AG04450 (cell line): ENCODE measurements at regions not wholly inside any gene's neighbourhood (a gene's known extent, or its start where the extent isn't known, plus 50 kb on each side); places are given as distances from the start of the nearest gene placed in this dataset.

Experiments used
- CTCF ChIA-PET: fragments of 300-600, 350-600 bp; formaldehyde crosslinking; extraction: SDS; loops from one replicate; lab custom pipeline; 2022; ENCODE audit warnings: antibody characterized with exemption, inconsistent platforms; lab: Charles Lee
- POLR2A ChIA-PET: fragments of 350-600 bp; formaldehyde crosslinking; extraction: SDS; loops from one replicate; lab custom pipeline; 2021; ENCODE audit warnings: antibody characterized with exemption, inconsistent platforms; lab: Yijun Ruan, JAX
- DNase-seq: peaks from one replicate; pipeline ENCODE4 v3.0.0-alpha.2; 2011; ENCODE audit warnings: low read depth, low spot score
- H3K27ac ChIP-seq: one replicate; pipeline ENCODE4 v1.5.1; 2012; ENCODE audit warnings: low read depth, low read length, control low read depth
- H3K27me3 ChIP-seq: one replicate; pipeline ENCODE4 v1.6.0; 2012; ENCODE audit warnings: low read length; ENCODE audit not compliant: control insufficient read depth, insufficient read depth
- H3K4me3 ChIP-seq: 2 replicates; pipeline ENCODE4 v1.5.1; 2011; ENCODE audit warnings: mild to moderate bottlenecking, low read depth, low read length, control low read depth
- H3K9me3 ChIP-seq: 2 replicates; pipeline ENCODE4 v1.5.1; 2012; ENCODE audit warnings: low read length; ENCODE audit not compliant: control insufficient read depth, insufficient read depth
- TF ChIP-seq, protein P1 (sequence below): IDR thresholded peaks from 2 replicates; pipeline ENCODE4 v1.5.1; 2011; ENCODE audit warnings: low read depth, low read length, control low read depth, inconsistent platforms

DNA sequence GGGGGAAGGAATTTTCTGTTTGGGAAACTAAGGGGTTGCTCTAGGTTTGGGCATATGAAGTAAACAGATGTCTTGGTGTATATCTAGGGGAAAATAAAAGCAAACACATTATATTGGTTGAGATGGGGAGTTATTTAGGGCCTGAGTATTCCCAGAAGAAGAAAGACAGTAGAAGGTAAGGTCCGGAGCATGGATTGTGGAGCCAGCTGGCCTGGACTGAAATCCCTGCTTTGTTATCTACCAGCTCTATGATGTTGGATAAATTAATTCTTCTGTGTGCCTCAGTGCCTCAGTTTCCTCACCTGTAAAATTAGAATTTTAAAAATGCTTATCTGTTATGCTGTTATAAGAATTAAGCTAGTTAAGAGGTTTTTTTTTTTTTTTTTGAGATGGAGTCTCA, 272.3 kb upstream of the RPS6KA3 start:
- TF ChIP-seq, protein P1, sequence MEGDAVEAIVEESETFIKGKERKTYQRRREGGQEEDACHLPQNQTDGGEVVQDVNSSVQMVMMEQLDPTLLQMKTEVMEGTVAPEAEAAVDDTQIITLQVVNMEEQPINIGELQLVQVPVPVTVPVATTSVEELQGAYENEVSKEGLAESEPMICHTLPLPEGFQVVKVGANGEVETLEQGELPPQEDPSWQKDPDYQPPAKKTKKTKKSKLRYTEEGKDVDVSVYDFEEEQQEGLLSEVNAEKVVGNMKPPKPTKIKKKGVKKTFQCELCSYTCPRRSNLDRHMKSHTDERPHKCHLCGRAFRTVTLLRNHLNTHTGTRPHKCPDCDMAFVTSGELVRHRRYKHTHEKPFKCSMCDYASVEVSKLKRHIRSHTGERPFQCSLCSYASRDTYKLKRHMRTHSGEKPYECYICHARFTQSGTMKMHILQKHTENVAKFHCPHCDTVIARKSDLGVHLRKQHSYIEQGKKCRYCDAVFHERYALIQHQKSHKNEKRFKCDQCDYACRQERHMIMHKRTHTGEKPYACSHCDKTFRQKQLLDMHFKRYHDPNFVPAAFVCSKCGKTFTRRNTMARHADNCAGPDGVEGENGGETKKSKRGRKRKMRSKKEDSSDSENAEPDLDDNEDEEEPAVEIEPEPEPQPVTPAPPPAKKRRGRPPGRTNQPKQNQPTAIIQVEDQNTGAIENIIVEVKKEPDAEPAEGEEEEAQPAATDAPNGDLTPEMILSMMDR, result no peak
- H3K9me3 ChIP-seq, result no peaks in the 10 kb centered on the region
- H3K4me3 ChIP-seq, result no peak overlapping the region
- H3K27ac ChIP-seq, result no peak overlapping the region
- CTCF ChIA-PET, result interaction anchor here (0.9 to 1.4 kb wide), 2 partner anchors 9 to 11 kb away, joined by 5 read pairs; no protein-coding TSS in a partner anchor
- DNase-seq, result no peak
- POLR2A ChIA-PET, result no interaction called here
- no peaks in the 10 kb centered on the region for H3K27me3 ChIP-seq

DNA sequence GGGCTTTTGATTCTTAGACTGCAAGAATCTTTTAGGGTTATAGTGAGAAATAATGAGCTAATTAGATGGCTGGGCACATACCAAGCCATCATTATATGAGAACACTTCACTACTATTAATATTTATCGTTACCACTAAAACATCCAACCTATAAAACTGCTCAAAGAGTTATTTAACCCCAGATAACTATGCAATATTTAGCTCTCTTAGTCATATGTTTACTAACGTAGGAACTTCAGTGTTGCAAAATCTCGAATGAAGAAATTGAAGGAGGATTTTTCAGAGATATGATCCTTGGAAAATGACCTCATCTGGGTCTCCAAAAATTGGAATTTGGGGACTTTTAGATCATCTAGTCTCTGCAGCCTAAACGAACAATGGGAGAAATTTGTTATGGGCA, 265.0 kb upstream of the RPS6KA3 start:
- H3K27me3 ChIP-seq, result no peaks in the 10 kb centered on the region
- TF ChIP-seq, protein P1, result no peak
- no peaks in the 10 kb centered on the region for H3K9me3 ChIP-seq
- no peak for DNase-seq
- CTCF ChIA-PET, result interaction anchor here (1.5 to 6.7 kb wide), 3 partner anchors 10 to 1194 kb away, joined by 4 to 90 read pairs (median 31); no protein-coding TSS in a partner anchor
- POLR2A ChIA-PET, result no interaction called here
- no peak overlapping the region for H3K27ac ChIP-seq
- no peak overlapping the region for H3K4me3 ChIP-seq

DNA sequence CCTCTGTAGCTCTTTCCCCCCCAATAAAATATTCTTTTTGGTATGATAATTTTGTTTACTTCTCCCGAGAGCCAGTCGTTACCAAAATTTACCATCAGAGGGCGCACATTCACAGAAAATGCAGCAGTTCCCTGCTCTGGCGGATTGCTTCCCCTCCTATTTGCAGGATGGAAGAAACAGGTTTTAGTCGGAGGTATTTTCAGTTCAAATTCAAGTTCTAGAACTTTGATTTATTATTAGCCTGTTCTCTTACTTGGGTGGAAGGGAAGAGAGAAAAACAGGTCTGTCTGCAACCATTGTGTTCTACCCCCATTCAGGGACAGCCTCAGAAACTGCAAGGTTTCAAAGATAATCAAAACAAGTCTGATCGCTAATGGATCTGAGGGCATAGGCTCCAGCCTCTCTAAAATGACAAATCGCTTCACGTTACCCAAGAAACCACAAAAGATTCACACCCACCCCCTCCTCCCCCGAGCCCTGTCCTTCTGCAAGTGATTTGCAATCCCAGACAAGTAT, 263.8 kb upstream of the RPS6KA3 start:
- no peak overlapping the region for H3K27ac ChIP-seq
- CTCF ChIA-PET, result interaction anchor here (0.5 to 6.7 kb wide), 43 partner anchors 8 to 1625 kb away, joined by 3 to 90 read pairs (median 4); partner anchors contain the start of gene CNKSR2
- no peaks in the 10 kb centered on the region for H3K9me3 ChIP-seq
- H3K27me3 ChIP-seq, result no peaks in the 10 kb centered on the region
- TF ChIP-seq, protein P1, result peak; percentile 63
- DNase-seq, result no peak
- peak overlapping the region; percentile 36 for H3K4me3 ChIP-seq
- POLR2A ChIA-PET, result interaction anchor here (0.6 kb wide), 1 partner anchor 322 kb away, joined by 3 read pairs; no protein-coding TSS in a partner anchor

DNA sequence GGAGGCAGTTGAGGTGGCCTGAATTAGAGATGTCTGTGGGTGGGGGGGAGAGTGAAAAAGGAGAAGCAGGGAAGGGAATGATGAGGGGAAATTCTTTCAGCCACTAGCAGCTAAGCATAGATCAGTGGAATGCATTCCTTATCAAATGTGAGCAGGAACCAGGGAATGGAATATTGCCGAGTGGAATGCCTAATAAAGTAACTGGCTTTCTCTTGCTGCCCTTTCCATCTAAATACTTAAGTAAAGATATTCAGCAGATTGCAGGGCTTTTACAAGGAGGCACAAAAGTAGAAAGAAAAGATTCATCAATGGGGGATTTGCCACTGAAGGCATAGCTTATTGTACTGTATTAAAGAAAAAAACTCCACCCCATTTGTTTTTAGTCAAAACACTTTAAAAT, 263.0 kb upstream of the RPS6KA3 start:
- CTCF ChIA-PET, result interaction anchor here (0.5 to 6.7 kb wide), 38 partner anchors 8 to 1446 kb away, joined by 3 to 90 read pairs (median 3); partner anchors contain the start of gene CNKSR2
- POLR2A ChIA-PET, result no interaction called here
- no peak overlapping the region for H3K27ac ChIP-seq
- H3K4me3 ChIP-seq, result no peak overlapping the region
- TF ChIP-seq, protein P1, result no peak
- H3K27me3 ChIP-seq, result no peaks in the 10 kb centered on the region
- H3K9me3 ChIP-seq, result no peaks in the 10 kb centered on the region
- no peak for DNase-seq

DNA sequence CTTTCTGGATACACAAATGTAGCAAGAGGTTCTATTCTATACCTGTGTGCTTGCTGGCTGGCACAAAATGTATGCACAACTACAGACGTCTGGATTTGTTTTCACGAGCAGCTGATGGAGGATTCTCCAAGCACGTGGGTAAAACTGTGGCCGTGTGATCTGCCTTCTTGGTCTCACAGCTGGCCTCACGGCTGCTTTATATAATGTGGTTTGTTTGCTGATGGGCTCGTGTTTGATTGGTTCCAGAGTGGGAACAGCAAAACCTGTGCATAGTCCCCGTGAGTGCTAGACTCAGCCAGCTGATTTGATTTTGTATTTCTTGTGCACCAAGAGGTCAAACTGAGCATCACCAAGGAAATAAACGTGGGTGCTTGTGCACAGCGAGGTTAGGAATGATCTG, 262.6 kb upstream of the RPS6KA3 start:
- Histone ChIP-seq H3K27me3 (no peaks in the 10 kb centered on the region), H3K27ac (no peak overlapping the region), H3K4me3 (no peak overlapping the region), H3K9me3 (no peaks in the 10 kb centered on the region)
- CTCF ChIA-PET, result interaction anchor here (0.5 to 6.7 kb wide), 15 partner anchors 9 to 1438 kb away, joined by 3 to 90 read pairs (median 4); partner anchors contain the start of gene CNKSR2
- POLR2A ChIA-PET, result no interaction called here
- TF ChIP-seq, protein P1, result no peak
- no peak for DNase-seq
